Kidney epithelial cell (primary cell): ENCODE measurements at regions not wholly inside any gene's neighbourhood (a gene's known extent, or its start where the extent isn't known, plus 50 kb on each side); places are given as distances from the start of the nearest gene placed in this dataset.

Experiments
- DNase-seq: peaks from one replicate; pipeline ENCODE4 v3.0.0-alpha.2; 2010; ENCODE audit warnings: low read depth
- H3K27me3 ChIP-seq: 2 replicates; pipeline ENCODE4 v1.6.0; 2011; ENCODE audit warnings: low read length; ENCODE audit not compliant: control insufficient read depth, insufficient read depth
- H3K36me3 ChIP-seq: 2 replicates; pipeline ENCODE4 v1.5.1; 2011; ENCODE audit warnings: low read length; ENCODE audit not compliant: control insufficient read depth, insufficient read depth
- H3K4me3 ChIP-seq: 2 replicates; pipeline ENCODE4 v1.5.1; 2011; ENCODE audit warnings: low read depth, mild to moderate bottlenecking, control low read depth, low read length
- CTCF ChIP-seq: IDR thresholded peaks from 2 replicates; pipeline ENCODE4 v1.5.1; 2011; ENCODE audit warnings: mild to moderate bottlenecking, moderate library complexity, low read length, control low read depth, inconsistent platforms; ENCODE audit not compliant: insufficient read depth, poor library complexity, severe bottlenecking

- DNase-seq, result no peak
- no peak for TF ChIP-seq CTCF
- Histone ChIP-seq H3K27me3 (no peaks in the 10 kb centered on the region), H3K4me3 (no peak overlapping the region), H3K36me3 (no peaks in the 10 kb centered on the region)
Observed at GRCh38 chr13:59230484-59231264, 933.1 kb downstream of the DIAPH3 start.

GRCh38 chr13:59236309-59236919, 927.3 kb downstream of the DIAPH3 start:
- no peak for DNase-seq
- Histone ChIP-seq H3K36me3 (no peaks in the 10 kb centered on the region), H3K27me3 (no peaks in the 10 kb centered on the region), H3K4me3 (no peak overlapping the region)
- TF ChIP-seq CTCF, result no peak

GRCh38 chr13:59236944-59237343, 926.8 kb downstream of the DIAPH3 start:
- Histone ChIP-seq H3K36me3 (no peaks in the 10 kb centered on the region), H3K27me3 (no peaks in the 10 kb centered on the region), H3K4me3 (no peak overlapping the region)
- no peak for DNase-seq
- no peak for TF ChIP-seq CTCF

GRCh38 chr13:59247171-59247570, 916.6 kb downstream of the DIAPH3 start:
- Histone ChIP-seq H3K4me3 (no peak overlapping the region), H3K27me3 (no peaks in the 10 kb centered on the region), H3K36me3 (no peaks in the 10 kb centered on the region)
- DNase-seq, result no peak
- TF ChIP-seq CTCF, result no peak

- no peaks in the 10 kb centered on the region for H3K36me3 ChIP-seq
- TF ChIP-seq CTCF, result no peak
- no peak for DNase-seq
- no peak overlapping the region for H3K4me3 ChIP-seq
- H3K27me3 ChIP-seq, result no peaks in the 10 kb centered on the region
Observed at GRCh38 chr13:59250336-59251189, 913.2 kb downstream of the DIAPH3 start.
